Stimulated activated CD4-positive, alpha-beta T cell treated with anti-CD3 and anti-CD28 coated beads, Interleukin-12 subunit alpha, Interleukin-12 subunit beta, amount 100 ng/mL, for 24 hours (primary cell): ENCODE measurements at regions not wholly inside any gene's neighbourhood (a gene's known extent, or its start where the extent isn't known, plus 50 kb on each side); places are given as distances from the start of the nearest gene placed in this dataset.

ENCODE experiments used
- DNase-seq, 2 experiments: peaks; one replicate each; pipeline ENCODE4 v3.0.0-alpha.2; 2020; ENCODE audit warnings: low read depth in 2 of 2

GRCh38 chr2:221276601-221277000 is 295.5 kb downstream of the EPHA4 start:
- DNase-seq: no peak

- no peak for DNase-seq
Observed at GRCh38 chr2:221282386-221282785, 289.7 kb downstream of the EPHA4 start.

- no peak for DNase-seq
Observed at GRCh38 chr2:221283896-221284545, 288.1 kb downstream of the EPHA4 start.

DNA sequence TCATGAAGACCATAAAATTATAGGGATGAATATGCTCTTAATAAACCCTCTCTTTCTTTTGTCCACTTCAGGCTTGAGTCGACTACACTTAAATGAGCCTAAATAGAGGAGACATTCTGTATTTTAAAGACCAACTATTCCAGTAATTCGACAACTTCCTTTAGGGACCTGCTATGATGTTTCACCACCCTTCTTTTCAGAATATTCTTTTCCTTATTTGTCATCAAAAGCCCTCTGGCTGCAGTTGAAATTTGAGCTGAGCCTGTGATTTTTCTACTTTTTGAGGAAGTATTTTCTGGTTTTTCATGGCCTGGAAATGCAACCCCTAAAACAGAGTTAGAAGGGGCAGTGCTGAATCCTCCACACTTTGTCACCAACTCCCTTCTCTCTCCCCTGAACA is 287.0 kb downstream of the EPHA4 start:
- DNase-seq: no peak

GRCh38 chr2:221286406-221286805 is 285.7 kb downstream of the EPHA4 start:
- DNase-seq: no peak

GRCh38 chr2:221289389-221289788 is 282.7 kb downstream of the EPHA4 start:
- no peak for DNase-seq

DNA sequence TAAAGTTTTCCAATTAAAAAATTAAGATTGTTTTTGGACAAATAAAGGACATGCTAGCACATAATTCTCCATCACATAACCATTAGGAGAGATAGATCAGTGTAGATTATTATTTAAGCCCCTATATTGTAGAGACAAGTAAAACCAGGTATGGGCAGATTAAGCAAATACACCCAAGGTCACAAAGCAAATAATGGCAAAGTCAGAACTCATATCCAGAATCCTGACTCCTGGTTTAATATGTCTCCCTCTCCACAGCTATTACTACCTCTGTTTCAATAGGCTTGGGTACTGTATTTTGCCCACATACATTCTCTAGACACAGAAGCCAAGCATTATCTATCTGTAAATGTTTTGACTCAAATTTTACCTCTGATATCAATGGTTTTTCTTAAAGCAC is 282.3 kb downstream of the EPHA4 start:
- no peak for DNase-seq

DNA sequence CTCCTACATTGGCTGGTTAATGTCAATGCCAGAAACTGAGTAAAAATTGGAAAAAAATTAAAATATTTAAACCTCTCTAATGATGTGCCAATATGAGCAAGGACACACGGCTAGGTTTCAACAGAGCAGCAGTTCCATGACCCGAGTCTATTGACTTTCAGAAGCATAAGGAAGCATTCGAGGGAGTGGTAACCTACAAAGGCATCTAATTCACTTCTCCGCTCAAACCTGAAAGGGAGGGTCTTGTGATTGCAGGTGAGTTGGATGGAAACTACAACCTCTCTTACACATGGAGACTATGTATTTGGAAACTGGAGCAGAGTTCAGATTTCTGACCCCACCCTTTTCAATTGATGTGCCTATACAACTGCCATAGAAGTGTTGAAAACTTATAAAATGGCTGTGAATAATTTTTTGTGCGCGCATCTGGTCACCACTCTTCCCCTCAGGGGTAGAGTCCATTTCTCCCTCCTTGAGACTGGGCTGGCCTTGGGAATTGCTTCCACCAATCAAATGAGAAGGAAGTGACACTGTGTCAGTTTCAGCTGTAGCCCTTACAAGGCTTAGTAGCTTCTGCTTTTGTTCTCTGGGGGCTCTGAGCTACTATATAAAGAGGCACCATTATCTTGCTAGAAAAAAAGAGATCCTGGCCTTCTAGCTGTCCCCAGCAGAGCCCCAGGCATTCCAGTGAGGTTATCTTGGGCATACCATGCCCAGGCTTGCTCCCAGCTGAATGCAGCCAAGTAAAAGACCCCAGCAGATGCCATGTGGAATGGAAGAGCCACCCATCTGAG is 278.0 kb downstream of the EPHA4 start:
- DNase-seq: no peak

- no peak for DNase-seq
Observed at GRCh38 chr2:221304916-221305315, 267.2 kb downstream of the EPHA4 start.

DNA sequence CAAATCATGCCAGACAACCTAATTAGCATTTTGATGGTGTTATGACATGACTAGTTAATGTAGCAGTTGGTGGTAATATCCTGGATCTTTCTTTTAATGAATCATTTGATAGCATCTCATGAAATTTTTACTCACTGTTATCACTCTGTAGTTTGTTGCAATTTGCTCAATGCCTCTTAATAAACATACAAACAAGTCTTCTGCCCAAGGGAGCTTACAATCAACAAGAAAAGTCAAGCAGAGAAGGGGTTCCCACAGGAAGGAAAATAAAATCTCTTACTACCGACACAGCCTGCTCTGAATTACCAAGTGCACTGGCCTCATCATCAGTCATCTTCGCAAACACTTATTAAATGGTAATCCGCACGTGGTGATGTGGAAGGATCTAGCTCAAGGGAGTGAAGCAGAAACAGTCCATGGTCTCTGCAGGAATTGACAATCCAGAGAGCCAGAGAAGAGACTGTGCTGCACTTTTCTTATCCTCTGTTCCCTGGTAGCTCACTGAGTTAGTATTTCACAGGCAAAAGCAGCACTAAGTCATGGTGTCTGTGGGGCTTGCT is 263.5 kb downstream of the EPHA4 start:
- DNase-seq: no peak

GRCh38 chr2:221309892-221310583 is 262.1 kb downstream of the EPHA4 start:
- no peak for DNase-seq

DNA sequence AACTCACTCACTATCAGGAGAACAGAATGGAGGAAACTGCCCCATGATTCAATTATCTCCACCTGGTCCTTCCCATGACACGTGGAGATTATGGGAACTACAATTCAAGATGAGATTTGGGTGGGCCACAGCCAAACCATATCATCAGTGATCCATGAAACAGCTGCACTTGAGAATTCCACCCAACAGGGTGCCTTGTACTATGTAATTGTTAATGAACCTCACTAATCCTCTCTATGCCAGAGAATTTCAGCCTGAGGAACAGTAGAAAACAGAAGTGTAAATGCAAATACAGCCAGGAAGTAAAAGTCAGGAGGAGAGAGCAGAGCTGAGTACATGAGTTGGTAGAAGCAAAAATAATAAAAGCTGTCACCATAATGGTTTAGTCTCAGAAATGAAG is 261.4 kb downstream of the EPHA4 start:
- no peak for DNase-seq

DNA sequence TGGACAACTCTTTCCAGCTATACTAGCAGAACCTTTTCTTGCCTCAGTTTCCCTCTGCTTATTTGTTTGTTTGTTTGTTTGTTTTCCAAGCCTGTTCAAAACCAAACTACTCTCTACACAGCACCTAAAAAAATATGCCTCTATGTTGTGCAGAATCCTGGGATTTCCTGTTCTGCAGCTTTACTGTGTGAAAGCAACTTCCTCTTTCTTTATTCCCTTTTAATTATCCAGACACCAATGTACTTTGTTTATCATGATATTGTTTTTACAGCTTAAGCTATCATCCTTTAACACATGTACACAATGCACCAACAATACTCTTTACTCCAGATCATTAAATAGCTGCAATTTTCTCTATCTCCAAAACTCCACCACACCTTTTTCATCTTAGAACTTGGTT is 259.5 kb downstream of the EPHA4 start:
- DNase-seq: no peak

DNA sequence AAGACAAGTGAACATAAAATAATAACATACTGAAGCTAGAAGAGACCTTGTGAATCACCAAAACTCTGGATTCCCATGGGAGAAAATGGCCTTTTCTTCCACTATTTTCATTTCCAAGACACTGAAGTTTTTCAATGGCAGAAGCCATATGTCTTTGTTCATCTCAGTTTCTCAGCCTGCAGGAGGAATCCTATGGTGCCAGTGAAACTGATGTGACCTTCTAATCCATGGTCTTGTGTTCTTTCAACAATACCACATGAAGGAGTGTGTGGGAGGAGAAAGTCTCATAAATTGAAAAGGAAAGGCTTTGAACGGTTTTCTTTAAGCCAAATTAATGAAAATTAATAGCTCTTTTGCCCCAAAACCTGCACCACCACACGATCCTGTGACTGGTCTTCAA is 257.3 kb downstream of the EPHA4 start:
- no peak for DNase-seq

GRCh38 chr2:221318376-221319130 is 253.6 kb downstream of the EPHA4 start:
- DNase-seq: no peak

- no peak for DNase-seq
Observed at GRCh38 chr2:221322741-221323140, 249.4 kb downstream of the EPHA4 start.

GRCh38 chr2:221323513-221323912 is 248.6 kb downstream of the EPHA4 start:
- DNase-seq: no peak

GRCh38 chr2:221330436-221330835 is 241.7 kb downstream of the EPHA4 start:
- no peak for DNase-seq

- no peak for DNase-seq
Observed at GRCh38 chr2:221334481-221335218, 237.5 kb downstream of the EPHA4 start.

GRCh38 chr2:221335219-221335752 is 236.8 kb downstream of the EPHA4 start:
- DNase-seq: no peak

DNA sequence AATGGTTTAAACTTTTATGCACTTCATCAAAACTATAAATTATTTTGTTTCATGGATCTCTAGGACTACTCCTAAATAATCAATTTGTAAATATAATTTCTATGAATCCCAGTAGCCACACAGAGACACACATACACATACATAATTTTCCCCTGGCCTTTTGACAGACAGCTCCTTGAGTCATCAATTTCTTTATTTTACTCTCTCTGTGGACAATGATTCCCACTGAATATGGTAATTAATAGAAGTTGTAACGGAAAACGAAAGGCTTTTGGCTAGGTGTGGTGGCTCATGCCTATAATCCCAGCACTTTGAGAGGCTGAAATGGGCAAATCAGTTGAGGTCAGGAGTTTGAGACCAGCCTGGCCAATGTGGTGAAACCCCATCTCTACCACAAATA is 235.1 kb downstream of the EPHA4 start:
- no peak for DNase-seq
